ENCODE measurements at regions not wholly inside any gene's neighbourhood (a gene's known extent, or its start where the extent isn't known, plus 50 kb on each side); places are given as distances from the start of the nearest gene placed in this dataset.

DNA sequence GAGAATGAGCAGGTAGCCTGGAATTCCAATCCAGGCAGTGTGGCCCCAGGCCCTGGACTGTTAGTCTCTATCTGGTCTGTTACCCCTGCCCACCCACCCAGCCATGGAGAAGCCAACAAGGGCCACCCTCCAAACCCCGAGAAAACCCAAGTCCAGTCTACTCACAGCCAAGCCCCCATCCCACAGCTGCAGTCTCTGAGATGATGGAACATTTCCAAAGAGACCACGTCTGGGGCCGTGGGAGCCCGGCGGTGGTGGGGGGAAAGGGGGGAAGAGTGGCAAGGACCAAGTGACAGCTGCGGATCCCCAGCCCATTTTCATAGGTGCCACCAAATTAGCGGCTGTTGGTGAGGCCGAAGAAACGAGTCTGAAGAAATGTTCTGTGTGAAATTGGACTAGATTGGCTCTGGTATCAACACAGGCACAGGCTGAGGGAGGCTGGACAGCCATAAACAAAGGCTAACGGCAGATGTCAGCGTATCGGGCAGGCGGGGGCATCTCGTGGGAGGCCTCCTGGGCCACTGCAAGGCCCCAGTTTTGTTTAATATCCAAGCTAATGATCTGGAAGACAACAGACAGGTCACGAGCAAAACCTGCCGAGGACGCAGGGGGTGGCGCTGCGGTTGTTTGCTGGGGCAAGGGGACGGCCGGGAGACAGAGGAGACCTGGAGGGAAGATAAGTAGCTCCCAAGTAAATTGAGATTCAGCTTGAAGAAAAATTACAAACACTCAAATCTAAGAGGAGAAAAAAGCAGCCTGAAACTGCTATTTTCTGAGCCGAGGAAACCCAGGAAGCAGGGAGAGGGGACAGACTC is 53.4 kb downstream of the RBFOX3 start:
- TF ChIP-seq, protein P1, sequence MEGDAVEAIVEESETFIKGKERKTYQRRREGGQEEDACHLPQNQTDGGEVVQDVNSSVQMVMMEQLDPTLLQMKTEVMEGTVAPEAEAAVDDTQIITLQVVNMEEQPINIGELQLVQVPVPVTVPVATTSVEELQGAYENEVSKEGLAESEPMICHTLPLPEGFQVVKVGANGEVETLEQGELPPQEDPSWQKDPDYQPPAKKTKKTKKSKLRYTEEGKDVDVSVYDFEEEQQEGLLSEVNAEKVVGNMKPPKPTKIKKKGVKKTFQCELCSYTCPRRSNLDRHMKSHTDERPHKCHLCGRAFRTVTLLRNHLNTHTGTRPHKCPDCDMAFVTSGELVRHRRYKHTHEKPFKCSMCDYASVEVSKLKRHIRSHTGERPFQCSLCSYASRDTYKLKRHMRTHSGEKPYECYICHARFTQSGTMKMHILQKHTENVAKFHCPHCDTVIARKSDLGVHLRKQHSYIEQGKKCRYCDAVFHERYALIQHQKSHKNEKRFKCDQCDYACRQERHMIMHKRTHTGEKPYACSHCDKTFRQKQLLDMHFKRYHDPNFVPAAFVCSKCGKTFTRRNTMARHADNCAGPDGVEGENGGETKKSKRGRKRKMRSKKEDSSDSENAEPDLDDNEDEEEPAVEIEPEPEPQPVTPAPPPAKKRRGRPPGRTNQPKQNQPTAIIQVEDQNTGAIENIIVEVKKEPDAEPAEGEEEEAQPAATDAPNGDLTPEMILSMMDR (IDR thresholded peaks at IDR 0.05), result no peak
- no peak for TF ChIP-seq POLR2A (IDR thresholded peaks at IDR 0.05)
